Endothelial cell of umbilical vein (primary cell): ENCODE measurements at regions not wholly inside any gene's neighbourhood (a gene's known extent, or its start where the extent isn't known, plus 50 kb on each side); places are given as distances from the start of the nearest gene placed in this dataset.
A peak's percentile ranks its signal among the peaks of the same experiment; 100 is the strongest.

ENCODE experiments used
- BruUV-seq: library from RNA; stranded (reverse); fragments of 400-500 nt; replicated peaks from 2 replicates; lab custom pipeline; 2021; lab: Mats Ljungman, UMichigan
- CTCF ChIA-PET: fragments of 300-600, 350-600 bp; sonication (Branson Sonifier 250); formaldehyde crosslinking; loops from one replicate; lab custom pipeline; 2021; ENCODE audit warnings: antibody characterized with exemption, inconsistent platforms; lab: Charles Lee
- POLR2A ChIA-PET: fragments of 300-600, 350-600 bp; sonication (Branson Sonifier 250); formaldehyde crosslinking; loops from one replicate; lab custom pipeline; 2021; ENCODE audit warnings: antibody characterized with exemption, inconsistent platforms; lab: Charles Lee
- DNase-seq: peaks from one replicate; pipeline ENCODE4 v3.0.0-alpha.2; 2011; ENCODE audit warnings: low read depth, low spot score
- FAIRE-seq: peaks from 2 replicates; lab custom pipeline; 2011; peaks lifted over from hg19 to GRCh38; lab: Jason Lieb, UNC
- H2AFZ ChIP-seq: 2 replicates; pipeline ENCODE4 v1.6.0; 2012; ENCODE audit warnings: low read depth, low read length, control low read depth, inconsistent platforms
- H3K27ac ChIP-seq: 2 replicates; pipeline ENCODE4 v1.5.1; 2011; ENCODE audit warnings: low read depth, mild to moderate bottlenecking, control low read depth, low read length, moderate library complexity; ENCODE audit not compliant: insufficient read depth
- H3K27me3 ChIP-seq, 2 experiments: 2 replicates each; pipeline versions ENCODE4 v1.6.0 to v1.6.1; 2011; ENCODE audit warnings: low read length in 2 of 2, mixed read lengths in 1 of 2; ENCODE audit not compliant: control insufficient read depth in 2 of 2, insufficient read depth in 2 of 2
- H3K36me3 ChIP-seq, 2 experiments: 2 replicates in 1 of 2; 3 replicates in 1 of 2; pipeline ENCODE4 v1.5.1; 2011; ENCODE audit warnings: low read length in 2 of 2, mild to moderate bottlenecking in 1 of 2, moderate library complexity in 1 of 2; ENCODE audit not compliant: control insufficient read depth in 2 of 2, insufficient read depth in 2 of 2; ENCODE audit errors: extremely low read depth in 1 of 2
- H3K4me1 ChIP-seq: 3 replicates; pipeline ENCODE4 v1.5.1; 2011; ENCODE audit warnings: mild to moderate bottlenecking, low read length; ENCODE audit not compliant: control insufficient read depth, insufficient read depth; ENCODE audit errors: extremely low read depth
- H3K4me2 ChIP-seq: 2 replicates; pipeline ENCODE4 v1.6.1; 2011; ENCODE audit warnings: low read length, control low read depth, mixed read lengths; ENCODE audit not compliant: insufficient read depth
- H3K4me3 ChIP-seq, 3 experiments: fragments of 200-600 bp in 1 of 3; sonication (generic), shearing (Covaris generic) in 1 of 3; replicated peaks in 1 of 3; 2 replicates each; pipeline ENCODE4 v1.5.1; 2011 to 2016; ENCODE audit warnings: control low read depth in 3 of 3, low read length in 3 of 3, mild to moderate bottlenecking in 2 of 3, inconsistent platforms in 1 of 3, low read depth in 1 of 3, moderate library complexity in 1 of 3; ENCODE audit not compliant: insufficient read depth in 1 of 3
- H3K79me2 ChIP-seq: 2 replicates; pipeline ENCODE4 v1.6.0; 2012; ENCODE audit warnings: low read length, inconsistent platforms; ENCODE audit not compliant: control insufficient read depth, insufficient read depth
- H3K9ac ChIP-seq: replicated peaks from 2 replicates; pipeline ENCODE3; 2011; ENCODE audit warnings: low read length, control low read depth; ENCODE audit not compliant: insufficient read depth; ENCODE audit errors: extremely low read depth
- H3K9me1 ChIP-seq: replicated peaks from 3 replicates; pipeline ENCODE4 v1.6.0; 2011; ENCODE audit warnings: mild to moderate bottlenecking, low read length; ENCODE audit not compliant: control insufficient read depth, insufficient read depth; ENCODE audit errors: extremely low read depth
- H3K9me3 ChIP-seq: replicated peaks from 2 replicates; pipeline ENCODE4 v1.5.1; 2012; ENCODE audit warnings: low read length, inconsistent platforms; ENCODE audit not compliant: control insufficient read depth, insufficient read depth
- H4K20me1 ChIP-seq: replicated peaks from 2 replicates; pipeline ENCODE3; 2011; ENCODE audit warnings: mild to moderate bottlenecking, low read length; ENCODE audit not compliant: control insufficient read depth, insufficient read depth; ENCODE audit errors: extremely low read depth
- EZH2 ChIP-seq: IDR thresholded peaks from 2 replicates; pipeline ENCODE4 v1.6.1; 2012; ENCODE audit warnings: borderline replicate concordance, low read depth, mild to moderate bottlenecking, moderate library complexity, low read length, inconsistent platforms; ENCODE audit not compliant: severe bottlenecking
- FOS ChIP-seq: IDR thresholded peaks from 2 replicates; pipeline ENCODE4 v1.6.1; 2011; ENCODE audit warnings: mild to moderate bottlenecking, low read length, moderate library complexity, borderline replicate concordance; ENCODE audit not compliant: insufficient read depth
- GATA2 ChIP-seq: IDR thresholded peaks from 2 replicates; pipeline ENCODE4 v1.7.0; 2011; ENCODE audit warnings: low read depth, mild to moderate bottlenecking, moderate library complexity, mixed read lengths, low read length; ENCODE audit not compliant: insufficient read length, insufficient read depth
- JUN ChIP-seq: IDR thresholded peaks from 2 replicates; pipeline ENCODE4 v1.6.1; 2011; ENCODE audit warnings: borderline replicate concordance, low read depth; ENCODE audit not compliant: insufficient read length, insufficient read depth
- MYC ChIP-seq: IDR thresholded peaks from one replicate; pipeline ENCODE4 v1.6.1; 2011; ENCODE audit warnings: mild to moderate bottlenecking, low read depth, low read length
- POLR2A ChIP-seq: IDR thresholded peaks from 2 replicates; pipeline ENCODE4 v1.6.1; 2012; ENCODE audit warnings: low read depth, mild to moderate bottlenecking, control low read depth, low read length
- POLR2AphosphoS5 ChIP-seq: IDR thresholded peaks from 2 replicates; pipeline ENCODE4 v1.6.1; 2012; ENCODE audit warnings: low read depth, mild to moderate bottlenecking, control low read depth, low read length, moderate library complexity; ENCODE audit not compliant: insufficient read depth
- dilution Hi-C: fragments of 300-500 bp; cut with MboI; formaldehyde crosslinking; loops from one replicate; pipeline ENCODE4 v1.15.0; 2019; ENCODE audit warnings: low sequenced_read_pairs; ENCODE audit not compliant: extremely low pct_ligation_motif_present
- intact Hi-C: fragments of 100-400 bp; cut with micrococcal nuclease; formaldehyde crosslinking; loops from one replicate; pipeline ENCODE4 v1.10.0; 2022
- TF ChIP-seq, protein P1 (sequence below): IDR thresholded peaks from 2 replicates; pipeline ENCODE4 v1.6.1; 2011; ENCODE audit not compliant: insufficient read depth, insufficient read length
- TF ChIP-seq, protein P2 (sequence below), 2 donors: IDR thresholded peaks; 1 replicate in 1 of 2; 2 replicates in 1 of 2; pipeline ENCODE4 v1.5.1; 2011; ENCODE audit warnings: low read length in 2 of 2, mild to moderate bottlenecking in 2 of 2, moderate library complexity in 2 of 2, control low read depth in 1 of 2, inconsistent platforms in 1 of 2, low read depth in 1 of 2; ENCODE audit not compliant: insufficient read depth in 1 of 2; ENCODE audit errors: extremely low read depth in 1 of 2

DNA sequence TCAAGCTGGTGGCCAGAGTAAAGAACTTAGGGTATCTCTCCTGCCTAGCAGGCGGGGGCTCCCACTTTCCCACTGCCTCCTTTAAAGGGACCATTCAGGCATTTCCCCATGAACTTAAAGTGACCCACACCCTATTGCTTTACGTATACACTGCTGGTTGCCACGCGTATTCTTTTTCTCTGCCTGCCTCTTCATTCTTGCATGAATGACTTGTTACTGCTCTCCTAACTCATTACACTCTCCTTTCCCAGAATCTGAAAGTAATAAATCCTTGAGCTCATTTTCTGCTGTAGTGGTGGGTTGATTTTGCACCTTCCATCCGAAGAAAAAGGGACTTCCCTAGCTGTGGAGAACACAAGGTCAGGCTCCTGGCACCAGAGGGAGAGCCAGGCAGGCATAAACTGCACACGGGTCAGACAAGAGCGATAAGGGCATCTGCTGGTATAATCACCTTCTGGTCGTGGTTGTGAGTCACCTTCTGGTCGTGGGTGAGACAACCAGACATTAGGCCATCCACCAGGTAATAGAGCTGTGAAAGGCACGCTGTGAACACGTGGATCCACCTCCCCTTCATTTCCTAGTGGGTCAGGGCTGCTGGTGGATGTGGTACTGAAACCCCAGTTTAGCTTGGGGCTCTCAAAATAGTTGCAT, 950.3 kb downstream of the SOCS6 start:
- Histone ChIP-seq H3K27ac (no peak overlapping the region), H2AFZ (peak overlapping the region; percentile 40), H3K9ac (no peak overlapping the region), H3K4me1 (no peaks in the 10 kb centered on the region), H3K9me1 (no peaks in the 10 kb centered on the region), H3K27me3 (no peaks in the 10 kb centered on the region), H3K36me3 (no peaks in the 10 kb centered on the region), H3K4me3 (no peak overlapping the region), H3K9me3 (no peaks in the 10 kb centered on the region), H4K20me1 (no peaks in the 10 kb centered on the region), H3K4me2 (no peak overlapping the region), H3K79me2 (no peaks in the 10 kb centered on the region)
- FAIRE-seq (no peak), DNase-seq (no peak)
- no TSS peak for BruUV-seq
- dilution Hi-C loops (no loop called here), intact Hi-C loops (no loop called here)
- ChIA-PET CTCF (no interaction called here), POLR2A (no interaction called here)
- TF ChIP-seq, protein P1, sequence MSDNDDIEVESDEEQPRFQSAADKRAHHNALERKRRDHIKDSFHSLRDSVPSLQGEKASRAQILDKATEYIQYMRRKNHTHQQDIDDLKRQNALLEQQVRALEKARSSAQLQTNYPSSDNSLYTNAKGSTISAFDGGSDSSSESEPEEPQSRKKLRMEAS, result no peak
- TF ChIP-seq GATA2 (no peak), POLR2A (no peak), EZH2 (no peak), FOS (no peak), POLR2AphosphoS5 (no peak), JUN (no peak), MYC (no peak)
- TF ChIP-seq, protein P2, sequence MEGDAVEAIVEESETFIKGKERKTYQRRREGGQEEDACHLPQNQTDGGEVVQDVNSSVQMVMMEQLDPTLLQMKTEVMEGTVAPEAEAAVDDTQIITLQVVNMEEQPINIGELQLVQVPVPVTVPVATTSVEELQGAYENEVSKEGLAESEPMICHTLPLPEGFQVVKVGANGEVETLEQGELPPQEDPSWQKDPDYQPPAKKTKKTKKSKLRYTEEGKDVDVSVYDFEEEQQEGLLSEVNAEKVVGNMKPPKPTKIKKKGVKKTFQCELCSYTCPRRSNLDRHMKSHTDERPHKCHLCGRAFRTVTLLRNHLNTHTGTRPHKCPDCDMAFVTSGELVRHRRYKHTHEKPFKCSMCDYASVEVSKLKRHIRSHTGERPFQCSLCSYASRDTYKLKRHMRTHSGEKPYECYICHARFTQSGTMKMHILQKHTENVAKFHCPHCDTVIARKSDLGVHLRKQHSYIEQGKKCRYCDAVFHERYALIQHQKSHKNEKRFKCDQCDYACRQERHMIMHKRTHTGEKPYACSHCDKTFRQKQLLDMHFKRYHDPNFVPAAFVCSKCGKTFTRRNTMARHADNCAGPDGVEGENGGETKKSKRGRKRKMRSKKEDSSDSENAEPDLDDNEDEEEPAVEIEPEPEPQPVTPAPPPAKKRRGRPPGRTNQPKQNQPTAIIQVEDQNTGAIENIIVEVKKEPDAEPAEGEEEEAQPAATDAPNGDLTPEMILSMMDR (IDR thresholded peaks at IDR 0.05; ENCODE audit: extremely low read depth in 1 of 2, insufficient read depth in 1 of 2, low read depth in 1 of 2, low read length in 2 of 2), result no peak
